ENCODE measurements at regions not wholly inside any gene's neighbourhood (a gene's known extent, or its start where the extent isn't known, plus 50 kb on each side); places are given as distances from the start of the nearest gene placed in this dataset.
A peak's percentile ranks its signal among the peaks of the same experiment; 100 is the strongest.

GRCh38 chr1:201660931-201661822 lies 122.2 kb downstream of the NAV1 start:
- DNase-seq = no peak

- no peak for DNase-seq
Measured at GRCh38 chr1:201661823-201662359, 123.0 kb downstream of the NAV1 start.

GRCh38 chr1:201662646-201663045 lies 123.7 kb downstream of the NAV1 start:
- no peak for DNase-seq

GRCh38 chr1:201663491-201664113 lies 124.7 kb downstream of the NAV1 start:
- DNase-seq = no peak

- DNase-seq = no peak
Measured at GRCh38 chr1:201665036-201665435, 126.1 kb downstream of the NAV1 start.

- DNase-seq = no peak
Measured at GRCh38 chr1:201666102-201666501, 127.2 kb downstream of the NAV1 start.

GRCh38 chr1:201666645-201667044 lies 127.7 kb downstream of the NAV1 start:
- no peak for DNase-seq

GRCh38 chr1:201667479-201667878 lies 128.6 kb downstream of the NAV1 start:
- no peak for DNase-seq

GRCh38 chr1:201670517-201670916 lies 131.6 kb downstream of the NAV1 start:
- DNase-seq = no peak

- no peak for DNase-seq
Measured at GRCh38 chr1:201672685-201673084, 133.8 kb downstream of the NAV1 start.

- DNase-seq = no peak
Measured at GRCh38 chr1:201673093-201673492, 134.2 kb downstream of the NAV1 start.

GRCh38 chr1:201673915-201674314 lies 135.0 kb downstream of the NAV1 start:
- no peak for DNase-seq

- DNase-seq = no peak
Measured at GRCh38 chr1:201675143-201675542, 136.2 kb downstream of the NAV1 start.

- no peak for DNase-seq
Measured at GRCh38 chr1:201676197-201676596, 137.3 kb downstream of the NAV1 start.

GRCh38 chr1:201676641-201677040 lies 137.7 kb downstream of the NAV1 start:
- DNase-seq = no peak

GRCh38 chr1:201678264-201679101 lies 139.6 kb downstream of the NAV1 start:
- DNase-seq = peak; percentile 63

GRCh38 chr1:201681375-201681774 lies 142.4 kb downstream of the NAV1 start:
- DNase-seq = no peak

GRCh38 chr1:201682964-201683363 lies 144.0 kb downstream of the NAV1 start:
- no peak for DNase-seq

GRCh38 chr1:201683397-201683796 lies 144.5 kb downstream of the NAV1 start:
- no peak for DNase-seq

GRCh38 chr1:201685485-201685884 lies 143.5 kb upstream of the IPO9 start:
- DNase-seq = no peak

- no peak for DNase-seq
Measured at GRCh38 chr1:201686714-201687455, 142.1 kb upstream of the IPO9 start.

GRCh38 chr1:201688514-201688913 lies 140.4 kb upstream of the IPO9 start:
- no peak for DNase-seq

All from eye (tissue), 1 donor.